Astrocyte (in vitro differentiated cells and primary cell): ENCODE measurements at regions not wholly inside any gene's neighbourhood (a gene's known extent, or its start where the extent isn't known, plus 50 kb on each side); places are given as distances from the start of the nearest gene placed in this dataset.

Experiments
- DNase-seq: peaks from one replicate; pipeline ENCODE4 v3.0.0-alpha.2; 2010; ENCODE audit warnings: low read depth
- FAIRE-seq: peaks from 2 replicates; lab custom pipeline; 2011; peaks lifted over from hg19 to GRCh38; lab: Jason Lieb, UNC
- H2AFZ ChIP-seq: 2 replicates; pipeline ENCODE4 v1.6.0; 2012; ENCODE audit warnings: low read depth, low read length, inconsistent platforms
- H3K27ac ChIP-seq: 2 replicates; pipeline ENCODE4 v1.5.1; 2011; ENCODE audit warnings: low read depth, low read length, inconsistent platforms
- H3K27me3 ChIP-seq: 2 replicates; pipeline ENCODE4 v1.6.0; 2011; ENCODE audit warnings: low read length, inconsistent platforms; ENCODE audit not compliant: insufficient read depth
- H3K36me3 ChIP-seq: 2 replicates; pipeline ENCODE4 v1.5.1; 2011; ENCODE audit warnings: low read length, inconsistent platforms; ENCODE audit not compliant: insufficient read depth
- H3K4me1 ChIP-seq: 2 replicates; pipeline ENCODE4 v1.5.1; 2011; ENCODE audit warnings: low read length, inconsistent platforms; ENCODE audit not compliant: insufficient read depth
- H3K4me2 ChIP-seq: 2 replicates; pipeline ENCODE4 v1.6.0; 2012; ENCODE audit warnings: low read length, inconsistent platforms
- H3K4me3 ChIP-seq: 2 replicates; pipeline ENCODE4 v1.5.1; 2011; ENCODE audit warnings: low read depth, mild to moderate bottlenecking, low read length, inconsistent platforms; ENCODE audit not compliant: insufficient read depth
- H3K79me2 ChIP-seq: 2 replicates; pipeline ENCODE4 v1.6.0; 2012; ENCODE audit warnings: mild to moderate bottlenecking, low read length, inconsistent platforms; ENCODE audit not compliant: insufficient read depth
- H3K9ac ChIP-seq: 2 replicates; pipeline ENCODE4 v1.6.0; 2012; ENCODE audit warnings: mild to moderate bottlenecking, low read length, inconsistent platforms
- H3K9me3 ChIP-seq: 2 replicates; pipeline ENCODE4 v1.5.1; 2012; ENCODE audit warnings: low read depth, mild to moderate bottlenecking, low read length, inconsistent platforms; ENCODE audit not compliant: insufficient read depth
- H4K20me1 ChIP-seq: 2 replicates; pipeline ENCODE4 v1.6.0; 2012; ENCODE audit warnings: low read length, inconsistent platforms; ENCODE audit not compliant: insufficient read depth
- H3K27ac Mint-ChIP-seq: one replicate; pipeline ENCODE4 v1.8.0; 2021; ENCODE audit warnings: mild to moderate bottlenecking, mixed read lengths; ENCODE audit not compliant: unreplicated experiment
- H3K27me3 Mint-ChIP-seq: one replicate; pipeline ENCODE4 v1.8.0; 2021; ENCODE audit warnings: low read depth, mixed read lengths; ENCODE audit not compliant: unreplicated experiment
- H3K36me3 Mint-ChIP-seq: one replicate; pipeline ENCODE4 v1.8.0; 2021; ENCODE audit warnings: low read depth, mixed read lengths; ENCODE audit not compliant: unreplicated experiment
- H3K4me1 Mint-ChIP-seq: one replicate; pipeline ENCODE4 v1.8.0; 2021; ENCODE audit warnings: low read depth, mixed read lengths; ENCODE audit not compliant: unreplicated experiment
- H3K4me3 Mint-ChIP-seq: one replicate; pipeline ENCODE4 v1.8.0; 2021; ENCODE audit warnings: mild to moderate bottlenecking, moderate library complexity, mixed read lengths; ENCODE audit not compliant: unreplicated experiment
- H3K9me3 Mint-ChIP-seq: one replicate; pipeline ENCODE4 v1.8.0; 2021; ENCODE audit warnings: mild to moderate bottlenecking, mixed read lengths; ENCODE audit not compliant: unreplicated experiment
- EZH2 ChIP-seq: IDR thresholded peaks from 2 replicates; pipeline ENCODE4 v1.6.1; 2012; ENCODE audit warnings: mild to moderate bottlenecking, low read length, inconsistent platforms; ENCODE audit not compliant: insufficient read depth
- TF ChIP-seq, protein P1 (sequence below): IDR thresholded peaks from 2 replicates; pipeline ENCODE4 v1.5.1; 2011; ENCODE audit warnings: low read depth, mild to moderate bottlenecking, inconsistent platforms, low read length, moderate library complexity; ENCODE audit not compliant: insufficient read depth

DNA sequence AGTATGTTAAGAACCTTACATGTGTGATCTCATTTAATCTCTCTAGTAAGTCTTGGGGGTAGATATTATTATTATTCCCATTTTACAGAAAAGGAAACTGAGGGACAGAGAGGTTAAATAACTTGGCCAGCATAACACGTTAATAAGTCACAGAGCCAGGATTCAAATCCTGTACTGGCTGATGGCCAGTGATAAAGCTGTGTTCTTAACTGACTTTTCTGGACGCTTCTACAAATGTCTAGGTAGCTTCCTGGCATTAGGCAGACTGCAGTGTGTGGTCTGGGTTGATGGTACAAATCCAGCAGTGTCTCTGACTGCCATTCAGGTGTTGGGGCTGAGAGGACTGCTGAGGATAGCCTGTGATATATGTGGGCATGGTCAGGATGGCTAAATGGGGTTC, 125.8 kb upstream of the CXCL14 start:
- no peaks in the 10 kb centered on the region for H4K20me1 ChIP-seq
- H3K4me1 ChIP-seq = peaks cover 4% of the 10 kb centered on the region
- Mint-ChIP-seq H3K27ac (no peak overlapping the region), H3K27me3 (peaks cover 19% of the 10 kb centered on the region), H3K36me3 (no peaks in the 10 kb centered on the region), H3K4me3 (no peak overlapping the region), H3K4me1 (peaks cover 2% of the 10 kb centered on the region), H3K9me3 (no peaks in the 10 kb centered on the region)
- H3K9me3 ChIP-seq = no peaks in the 10 kb centered on the region
- H3K4me2 ChIP-seq = no peak overlapping the region
- no peak overlapping the region for H3K9ac ChIP-seq
- H3K4me3 ChIP-seq = no peak overlapping the region
- no peaks in the 10 kb centered on the region for H3K79me2 ChIP-seq
- H3K36me3 ChIP-seq = no peaks in the 10 kb centered on the region
- peaks cover 5% of the 10 kb centered on the region for H3K27me3 ChIP-seq
- H3K27ac ChIP-seq = no peak overlapping the region
- H2AFZ ChIP-seq = no peak overlapping the region
- TF ChIP-seq, protein P1, sequence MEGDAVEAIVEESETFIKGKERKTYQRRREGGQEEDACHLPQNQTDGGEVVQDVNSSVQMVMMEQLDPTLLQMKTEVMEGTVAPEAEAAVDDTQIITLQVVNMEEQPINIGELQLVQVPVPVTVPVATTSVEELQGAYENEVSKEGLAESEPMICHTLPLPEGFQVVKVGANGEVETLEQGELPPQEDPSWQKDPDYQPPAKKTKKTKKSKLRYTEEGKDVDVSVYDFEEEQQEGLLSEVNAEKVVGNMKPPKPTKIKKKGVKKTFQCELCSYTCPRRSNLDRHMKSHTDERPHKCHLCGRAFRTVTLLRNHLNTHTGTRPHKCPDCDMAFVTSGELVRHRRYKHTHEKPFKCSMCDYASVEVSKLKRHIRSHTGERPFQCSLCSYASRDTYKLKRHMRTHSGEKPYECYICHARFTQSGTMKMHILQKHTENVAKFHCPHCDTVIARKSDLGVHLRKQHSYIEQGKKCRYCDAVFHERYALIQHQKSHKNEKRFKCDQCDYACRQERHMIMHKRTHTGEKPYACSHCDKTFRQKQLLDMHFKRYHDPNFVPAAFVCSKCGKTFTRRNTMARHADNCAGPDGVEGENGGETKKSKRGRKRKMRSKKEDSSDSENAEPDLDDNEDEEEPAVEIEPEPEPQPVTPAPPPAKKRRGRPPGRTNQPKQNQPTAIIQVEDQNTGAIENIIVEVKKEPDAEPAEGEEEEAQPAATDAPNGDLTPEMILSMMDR = no peak
- no peak for TF ChIP-seq EZH2
- FAIRE-seq (no peak), DNase-seq (peak; percentile 0)

DNA sequence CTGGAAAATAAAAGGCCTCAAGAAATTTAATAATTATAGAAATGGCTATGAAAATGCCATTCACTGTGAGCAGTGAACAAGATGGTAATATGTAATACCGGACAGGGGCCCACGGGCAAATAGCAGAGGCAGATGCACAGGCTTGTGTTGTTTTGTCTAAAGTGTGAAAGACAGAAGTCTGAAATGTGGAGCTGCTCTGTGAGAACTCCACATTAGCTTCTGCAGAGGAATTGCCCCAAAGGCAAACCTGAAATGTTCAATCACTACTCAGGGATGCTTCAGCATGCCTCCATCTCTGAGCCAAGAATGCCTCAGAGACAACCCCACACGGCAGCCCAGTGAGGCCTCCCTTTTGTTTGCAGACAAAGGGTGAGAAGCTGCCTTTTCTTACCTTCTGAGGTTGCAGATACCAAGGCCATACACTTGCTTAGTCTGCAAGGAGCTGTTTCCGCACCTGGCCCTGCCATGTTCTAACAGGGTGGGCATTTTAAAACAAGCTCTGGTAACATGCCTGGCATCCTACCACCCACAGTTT, 124.3 kb upstream of the CXCL14 start:
- Histone ChIP-seq H4K20me1 (no peaks in the 10 kb centered on the region), H3K36me3 (no peaks in the 10 kb centered on the region), H3K4me2 (no peak overlapping the region), H3K79me2 (no peaks in the 10 kb centered on the region), H2AFZ (no peak overlapping the region), H3K4me3 (no peak overlapping the region), H3K27me3 (no peaks in the 10 kb centered on the region), H3K4me1 (peaks cover 4% of the 10 kb centered on the region), H3K27ac (no peak overlapping the region), H3K9ac (no peak overlapping the region), H3K9me3 (no peaks in the 10 kb centered on the region)
- Mint-ChIP-seq H3K9me3 (no peaks in the 10 kb centered on the region), H3K36me3 (no peaks in the 10 kb centered on the region), H3K27me3 (peaks cover 17% of the 10 kb centered on the region), H3K4me3 (no peak overlapping the region), H3K27ac (no peak overlapping the region), H3K4me1 (peaks cover 2% of the 10 kb centered on the region)
- TF ChIP-seq, protein P1 = no peak
- no peak for TF ChIP-seq EZH2
- DNase-seq = no peak
- FAIRE-seq = no peak

GRCh38 chr5:135702191-135702590, 123.4 kb upstream of the CXCL14 start:
- Histone ChIP-seq H3K4me2 (no peak overlapping the region), H3K27ac (no peak overlapping the region), H3K79me2 (no peaks in the 10 kb centered on the region), H3K4me3 (no peak overlapping the region), H3K9me3 (no peaks in the 10 kb centered on the region), H3K9ac (no peak overlapping the region), H2AFZ (no peak overlapping the region), H3K27me3 (no peaks in the 10 kb centered on the region), H3K36me3 (no peaks in the 10 kb centered on the region), H3K4me1 (peaks cover 4% of the 10 kb centered on the region), H4K20me1 (no peaks in the 10 kb centered on the region)
- Mint-ChIP-seq H3K4me3 (no peak overlapping the region), H3K27me3 (peaks cover 12% of the 10 kb centered on the region), H3K9me3 (no peaks in the 10 kb centered on the region), H3K27ac (no peak overlapping the region), H3K36me3 (no peaks in the 10 kb centered on the region), H3K4me1 (peaks cover 2% of the 10 kb centered on the region)
- DNase-seq (no peak), FAIRE-seq (no peak)
- TF ChIP-seq, protein P1 = no peak
- TF ChIP-seq EZH2 = no peak
